Dermis microvascular lymphatic vessel endothelial cell (primary cell): ENCODE measurements at regions not wholly inside any gene's neighbourhood (a gene's known extent, or its start where the extent isn't known, plus 50 kb on each side); places are given as distances from the start of the nearest gene placed in this dataset.

ENCODE experiments used
- DNase-seq, 2 donors: peaks; one replicate each; pipeline versions ENCODE4 v3.0.0 to v3.0.0-alpha.2; 2010; ENCODE audit warnings: low read depth in 2 of 2

- peak; percentile 60 to 76 for DNase-seq
Observed at GRCh38 chr5:52674815-52675545, 112.7 kb upstream of the ITGA1 start.

DNA sequence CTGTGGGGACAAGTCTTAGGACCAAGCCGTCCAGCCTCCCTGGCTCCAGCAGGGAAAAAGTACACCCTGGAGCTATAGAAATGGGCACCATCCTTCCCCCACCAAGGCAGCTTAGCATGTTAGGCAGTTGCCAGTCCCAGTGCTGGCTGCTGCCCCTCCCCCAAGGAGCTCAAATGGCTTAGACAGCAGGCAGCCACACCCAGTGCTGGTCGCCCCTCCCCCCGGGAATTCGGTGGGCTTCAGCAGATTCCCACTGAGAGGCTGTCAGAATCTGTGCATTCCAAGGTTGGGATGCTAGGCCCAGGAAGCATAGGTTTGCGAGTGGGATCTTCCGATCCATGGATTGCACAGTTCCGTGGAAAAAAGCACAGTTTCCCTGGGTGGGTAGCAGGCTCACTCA, 105.2 kb upstream of the ITGA1 start:
- DNase-seq = no peak

DNA sequence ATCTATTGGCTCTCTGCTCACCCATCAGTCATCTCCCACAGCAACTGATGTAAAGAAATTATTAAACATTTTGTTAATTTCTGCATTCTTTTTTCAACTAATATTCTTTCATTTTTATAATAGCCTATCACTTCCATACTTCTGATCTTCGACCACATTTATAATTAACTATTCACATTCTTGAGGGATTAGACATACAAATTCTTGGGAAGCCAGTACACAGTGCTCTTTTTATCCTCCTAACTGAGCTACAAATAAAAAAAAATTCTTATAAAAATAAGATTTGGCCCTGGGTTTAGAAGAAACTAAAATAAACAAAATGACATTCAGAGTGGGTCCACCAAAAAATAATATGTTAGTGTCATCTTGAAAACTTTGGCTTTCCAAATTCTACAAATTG, 103.7 kb upstream of the ITGA1 start:
- no peak for DNase-seq

DNA sequence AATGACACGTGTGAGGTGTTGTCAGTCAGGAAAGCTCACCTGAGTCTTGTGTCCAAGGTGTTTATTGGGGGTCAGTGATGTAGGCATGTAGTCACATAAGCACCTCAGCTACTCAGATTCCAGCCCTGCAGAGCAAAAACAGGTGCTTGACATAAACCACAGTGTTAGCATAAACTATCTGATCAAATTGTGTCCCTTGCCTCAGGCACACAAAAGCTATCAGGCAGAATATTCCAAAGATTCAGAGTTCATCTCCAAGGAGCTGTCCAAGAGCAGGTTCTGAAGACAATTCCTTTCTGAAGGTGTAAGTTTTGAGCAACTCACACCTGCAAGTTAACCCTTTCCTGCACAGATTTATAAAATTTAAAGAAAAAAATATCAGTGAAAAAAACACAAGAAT, 102.2 kb upstream of the ITGA1 start:
- DNase-seq = no peak

- no peak for DNase-seq
Observed at GRCh38 chr5:52685971-52686370, 101.7 kb upstream of the ITGA1 start.

DNA sequence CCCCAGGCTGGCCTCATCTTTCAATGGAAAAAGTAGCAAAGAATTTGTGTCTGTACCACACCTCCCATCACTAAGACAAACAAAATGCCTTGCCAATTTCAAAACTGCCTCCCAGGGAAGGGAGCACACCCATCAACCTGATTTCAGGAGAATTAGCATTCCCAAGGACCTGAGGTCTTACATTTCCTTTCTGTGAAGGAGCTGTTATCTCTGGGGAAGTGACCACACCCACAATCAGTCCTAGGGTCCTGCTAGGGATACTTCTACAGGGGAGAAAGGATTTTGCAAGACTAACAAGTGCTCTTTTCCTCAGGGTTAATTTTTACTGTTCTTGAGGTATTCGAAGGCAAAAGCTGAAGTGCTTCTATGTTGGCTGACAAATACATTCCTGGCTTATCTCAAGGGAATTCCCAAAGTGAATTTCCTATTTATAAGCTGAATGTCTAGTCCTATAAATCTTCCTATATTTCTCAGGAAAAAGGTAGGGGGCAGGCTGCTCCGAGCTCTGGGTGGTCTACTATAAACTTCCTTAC, 97.4 kb upstream of the ITGA1 start:
- peak in 1 of 2 donors; percentile 20 for DNase-seq

DNA sequence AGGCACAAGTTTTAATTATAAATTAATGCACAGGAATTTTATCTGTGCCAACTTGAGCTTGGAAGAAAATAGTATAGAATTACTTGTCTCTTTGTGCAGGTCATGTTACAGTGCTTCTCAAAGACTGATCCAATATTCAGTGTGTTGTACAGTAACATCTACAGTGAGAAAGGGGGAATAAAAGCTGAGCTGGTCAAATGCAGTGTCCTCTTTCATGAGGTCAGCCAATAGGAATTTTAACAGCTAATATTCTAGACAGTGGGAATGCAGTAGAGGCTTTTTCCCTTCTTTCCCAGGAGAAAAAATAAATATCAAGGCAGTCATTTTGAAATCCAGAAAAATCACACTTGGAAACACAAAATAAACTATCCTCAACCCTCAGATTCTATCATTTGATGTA, 95.7 kb upstream of the ITGA1 start:
- peak in 1 of 2 donors; percentile 8 for DNase-seq

- no peak for DNase-seq
Observed at GRCh38 chr5:52692606-52693005, 95.1 kb upstream of the ITGA1 start.

GRCh38 chr5:52693280-52693679, 94.4 kb upstream of the ITGA1 start:
- peak in 1 of 2 donors; percentile 69 for DNase-seq

- peak in 1 of 2 donors; percentile 60 for DNase-seq
Observed at GRCh38 chr5:52693836-52694235, 93.9 kb upstream of the ITGA1 start.

DNA sequence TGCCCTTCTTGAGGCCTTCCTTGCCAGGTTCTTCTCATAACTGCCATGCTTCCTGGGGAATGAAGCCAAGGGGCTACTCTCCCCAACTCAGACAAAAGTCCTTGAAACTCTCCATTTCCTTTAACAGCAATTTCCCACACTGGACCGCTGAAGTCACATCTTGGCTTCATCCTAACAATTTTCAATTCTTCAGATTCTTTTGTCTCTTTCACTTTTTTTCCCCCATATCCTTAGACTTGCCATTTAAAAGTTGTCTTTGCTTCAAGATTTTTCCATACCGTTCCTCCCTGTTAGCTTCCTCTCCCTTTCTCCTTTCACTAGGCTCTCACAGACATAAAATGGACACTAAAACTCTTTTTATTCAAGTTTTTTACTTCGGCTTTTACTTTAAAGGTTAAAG, 93.1 kb upstream of the ITGA1 start:
- no peak for DNase-seq

DNA sequence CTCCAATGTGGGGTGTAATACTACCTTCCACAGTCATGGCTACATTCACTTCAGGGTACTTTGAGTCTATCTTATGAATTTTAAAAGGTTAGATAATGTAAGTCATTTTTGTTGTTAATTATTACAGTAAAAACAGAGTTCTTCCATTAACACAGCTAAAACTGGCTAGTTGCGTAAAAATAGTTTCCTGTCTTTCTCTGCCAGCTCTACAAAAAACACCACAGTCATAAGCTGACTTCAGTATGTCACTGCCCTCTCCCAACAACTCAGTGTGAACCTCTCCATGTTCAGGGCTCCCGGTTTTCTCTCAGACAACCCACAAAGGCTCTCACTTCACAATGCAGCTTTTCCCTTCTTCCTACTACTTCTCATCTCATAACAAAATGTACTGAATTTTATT, 84.8 kb upstream of the ITGA1 start:
- DNase-seq = peak; percentile 81 to 85

GRCh38 chr5:52703321-52703720, 84.4 kb upstream of the ITGA1 start:
- DNase-seq = no peak

GRCh38 chr5:52705720-52706119, 82.0 kb upstream of the ITGA1 start:
- peak in 1 of 2 donors; percentile 87 for DNase-seq

DNA sequence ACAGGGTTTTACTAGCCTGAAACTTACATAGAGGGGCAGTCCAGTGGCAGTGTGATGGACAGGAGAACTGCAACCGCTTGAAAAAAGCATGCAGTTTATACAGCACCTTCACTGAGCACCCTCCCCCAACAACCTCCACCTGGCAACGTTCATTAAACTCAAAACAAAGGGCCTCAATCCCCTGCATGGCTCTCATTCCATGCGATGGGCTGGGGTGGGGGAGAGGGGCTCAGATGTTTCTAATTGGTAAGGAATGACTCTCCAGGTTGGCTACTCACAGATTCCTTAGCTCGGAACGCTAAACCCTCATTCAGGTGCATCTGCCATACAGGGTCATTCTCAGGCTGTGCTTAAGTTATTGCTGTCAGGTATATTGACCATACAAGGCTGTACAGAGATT, 80.9 kb upstream of the ITGA1 start:
- no peak for DNase-seq

DNA sequence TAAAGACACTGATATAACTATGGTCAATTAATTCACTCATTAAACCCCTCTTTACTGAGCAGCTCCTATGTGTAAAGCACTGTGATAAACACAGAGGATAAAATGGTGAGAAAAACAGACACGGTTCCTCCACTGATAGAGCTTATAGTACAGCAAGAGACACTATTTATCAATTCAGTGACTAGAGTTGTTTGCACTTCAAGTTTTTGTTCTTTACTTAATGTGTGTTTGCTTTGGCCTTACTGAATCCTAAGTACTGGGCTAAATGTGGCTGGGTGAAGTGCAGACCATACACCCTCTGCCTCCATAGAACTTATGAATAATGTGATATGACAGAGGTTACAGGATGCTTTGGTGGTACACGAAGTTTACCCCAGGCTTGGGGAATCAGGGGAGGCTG, 80.1 kb upstream of the ITGA1 start:
- no peak for DNase-seq

DNA sequence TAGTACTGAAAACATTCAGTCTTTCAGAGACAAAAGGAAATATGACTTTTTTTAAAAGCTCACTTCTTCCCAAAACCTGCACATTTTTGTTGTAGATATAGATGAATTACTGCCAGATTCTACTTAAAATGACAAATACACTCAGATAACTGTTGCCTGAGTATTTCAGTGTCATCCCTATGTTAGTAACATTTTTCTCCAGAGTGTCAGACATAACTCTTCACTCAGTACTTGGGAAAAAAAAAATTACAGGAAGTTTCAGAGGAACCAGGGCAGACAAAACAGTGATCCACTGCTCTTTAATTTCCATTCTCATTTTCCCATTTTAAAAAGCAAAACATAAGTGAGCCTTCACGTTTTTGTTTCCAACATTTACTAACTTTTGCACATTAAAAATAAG, 79.3 kb upstream of the ITGA1 start:
- DNase-seq = peak in 1 of 2 donors; percentile 63

GRCh38 chr5:52709167-52709925, 78.4 kb upstream of the ITGA1 start:
- DNase-seq = peak in 1 of 2 donors; percentile 92

DNA sequence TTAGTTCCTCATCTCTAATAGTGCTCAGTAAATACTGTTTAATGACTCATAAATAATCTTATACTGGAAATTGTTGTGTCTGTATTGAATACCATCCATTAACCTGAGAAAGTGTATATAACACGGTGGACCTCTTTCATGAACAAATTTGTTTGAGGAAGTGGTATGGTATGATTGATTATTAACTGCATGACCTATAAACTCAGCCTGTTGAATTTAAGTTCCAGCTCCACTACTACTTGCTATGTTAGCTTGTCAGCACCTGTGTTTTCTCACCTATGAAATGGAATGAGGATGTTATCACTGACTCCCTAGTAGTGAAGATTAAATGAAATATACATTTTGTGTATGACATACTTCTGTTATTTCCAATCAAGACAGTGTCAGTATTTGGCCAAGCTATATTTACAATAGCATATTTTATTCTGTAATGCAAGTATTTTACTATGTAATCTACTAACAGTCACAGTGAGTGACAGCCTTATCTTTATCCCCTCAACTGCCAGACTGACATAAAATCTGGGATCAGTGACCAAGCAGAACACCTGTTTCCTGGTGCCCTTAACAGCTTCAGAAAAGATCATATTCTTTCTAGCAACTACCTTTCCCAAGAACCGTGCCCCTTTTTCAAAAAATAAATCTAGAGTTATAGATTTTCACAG, 77.3 kb upstream of the ITGA1 start:
- peak in 1 of 2 donors; percentile 66 for DNase-seq

DNA sequence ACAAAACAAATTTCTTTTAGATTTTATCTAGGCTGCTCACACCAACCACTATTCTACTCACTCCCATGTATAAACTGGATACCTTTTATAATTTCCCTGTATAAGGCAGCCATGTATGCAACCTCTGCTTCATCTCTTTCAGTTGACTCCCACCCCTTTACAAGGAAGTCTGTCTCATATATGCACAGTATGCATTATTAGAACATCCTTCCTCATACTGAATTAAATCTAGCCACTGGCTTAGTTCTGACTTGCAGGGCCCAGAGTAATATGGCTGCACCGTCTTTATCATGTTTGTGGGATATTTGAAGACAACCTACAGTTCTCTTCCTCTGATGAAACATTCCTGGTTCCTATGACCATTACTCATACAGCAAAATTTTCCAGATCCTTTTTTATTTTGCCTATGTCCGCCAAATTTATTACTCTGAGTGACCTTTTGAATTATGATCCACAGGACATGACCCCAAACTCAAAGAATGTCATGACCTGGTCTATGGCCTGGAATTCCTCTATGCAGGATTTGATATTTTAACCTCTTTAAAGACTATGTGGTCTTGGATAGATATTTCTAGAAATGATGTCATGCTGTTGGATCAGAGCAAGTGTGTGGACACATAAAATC, 76.6 kb upstream of the ITGA1 start:
- DNase-seq = peak in 1 of 2 donors; percentile 76

GRCh38 chr5:52712354-52712753, 75.4 kb upstream of the ITGA1 start:
- DNase-seq = no peak
